Fibroblast of villous mesenchyme (primary cell): ENCODE measurements at regions not wholly inside any gene's neighbourhood (a gene's known extent, or its start where the extent isn't known, plus 50 kb on each side); places are given as distances from the start of the nearest gene placed in this dataset.

Experiments used
- DNase-seq: peaks from one replicate; pipeline ENCODE4 v3.0.0-alpha.2; 2010; ENCODE audit warnings: low read depth
- H3K4me3 ChIP-seq: 2 replicates; pipeline ENCODE4 v1.5.1; 2011; ENCODE audit warnings: low read depth, mild to moderate bottlenecking, low read length
- CTCF ChIP-seq: IDR thresholded peaks from 2 replicates; pipeline ENCODE4 v1.5.1; 2012; ENCODE audit warnings: low read depth, mild to moderate bottlenecking, low read length; ENCODE audit not compliant: insufficient read depth

GRCh38 chr21:22630953-22631465, 1632.8 kb downstream of the NCAM2 start:
- no peak for DNase-seq

GRCh38 chr21:22632176-22632575, 1634.0 kb downstream of the NCAM2 start:
- no peak for DNase-seq
- no peak overlapping the region for H3K4me3 ChIP-seq
- TF ChIP-seq CTCF: no peak

More at GRCh38 chr21:22630953-22631465, 1632.8 kb downstream of the NCAM2 start:
- H3K4me3 ChIP-seq: no peak overlapping the region
- no peak for TF ChIP-seq CTCF

GRCh38 chr21:22649246-22649645, 1651.0 kb downstream of the NCAM2 start:
- DNase-seq: no peak
- H3K4me3 ChIP-seq: no peak overlapping the region
- no peak for TF ChIP-seq CTCF

GRCh38 chr21:22650226-22650625, 1652.0 kb downstream of the NCAM2 start:
- no peak for DNase-seq
- TF ChIP-seq CTCF: no peak

GRCh38 chr21:22657781-22658180, 1659.6 kb downstream of the NCAM2 start:
- TF ChIP-seq CTCF: no peak
- DNase-seq: no peak
- no peak overlapping the region for H3K4me3 ChIP-seq

More at GRCh38 chr21:22650226-22650625, 1652.0 kb downstream of the NCAM2 start:
- no peak overlapping the region for H3K4me3 ChIP-seq

- H3K4me3 ChIP-seq: no peak overlapping the region
- TF ChIP-seq CTCF: no peak
- no peak for DNase-seq
These were observed 1671.9 kb downstream of the NCAM2 start for GRCh38 chr21:22670148-22670547.

- no peak for DNase-seq
- no peak for TF ChIP-seq CTCF
- no peak overlapping the region for H3K4me3 ChIP-seq
These were observed 1681.0 kb downstream of the NCAM2 start for GRCh38 chr21:22679207-22679606.
